HG03469 (cell line): ENCODE measurements at regions not wholly inside any gene's neighbourhood (a gene's known extent, or its start where the extent isn't known, plus 50 kb on each side); places are given as distances from the start of the nearest gene placed in this dataset.
A peak's percentile ranks its signal among the peaks of the same experiment; 100 is the strongest.

ENCODE experiments used
- ATAC-seq: cut with Tn5 transposase; IDR thresholded peaks from one replicate; pipeline ENCODE4 v1.9.1; 2021; ENCODE audit warnings: mild to moderate bottlenecking, moderate library complexity, moderate number of reproducible peaks; ENCODE audit not compliant: unreplicated experiment

DNA sequence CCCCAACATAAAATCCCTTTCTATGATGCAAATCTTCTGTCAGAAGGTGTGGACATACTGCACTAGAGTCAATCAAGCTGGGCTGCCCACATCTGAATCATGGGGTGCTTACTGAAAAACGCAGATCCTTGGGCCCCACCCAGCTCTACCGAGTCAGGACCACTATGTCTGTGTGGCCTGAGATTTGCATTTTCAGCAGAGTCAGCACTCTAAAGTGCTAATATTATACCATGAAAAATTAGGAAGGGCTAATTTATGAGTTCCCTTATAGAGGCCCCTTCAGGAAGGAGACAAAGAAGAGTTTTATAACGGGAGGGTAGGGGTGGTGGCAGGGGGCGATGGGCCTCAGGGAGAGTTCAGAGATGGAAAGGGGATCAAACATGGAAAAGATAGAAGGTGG, 163.3 kb upstream of the NABP1 start:
- ATAC-seq, result no peak

DNA sequence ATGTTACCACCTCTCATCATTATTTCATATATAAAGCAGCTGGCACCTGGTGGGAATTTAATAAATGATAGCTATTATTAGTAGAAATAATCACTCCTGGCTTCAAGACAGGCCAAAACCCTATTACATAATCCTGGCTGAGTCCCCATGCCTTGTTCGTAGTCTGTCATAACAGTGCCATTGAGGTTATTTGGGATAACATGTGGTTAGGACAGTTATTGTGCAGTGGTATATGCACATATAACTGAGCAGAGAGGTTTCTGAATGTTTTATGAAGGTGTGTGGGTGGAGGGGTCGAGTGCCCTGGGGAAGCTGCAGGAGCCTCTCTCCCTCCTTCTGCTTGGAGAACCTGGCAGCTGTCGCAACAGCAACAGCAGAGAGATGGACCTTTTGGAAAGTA, 162.4 kb upstream of the NABP1 start:
- no peak for ATAC-seq

DNA sequence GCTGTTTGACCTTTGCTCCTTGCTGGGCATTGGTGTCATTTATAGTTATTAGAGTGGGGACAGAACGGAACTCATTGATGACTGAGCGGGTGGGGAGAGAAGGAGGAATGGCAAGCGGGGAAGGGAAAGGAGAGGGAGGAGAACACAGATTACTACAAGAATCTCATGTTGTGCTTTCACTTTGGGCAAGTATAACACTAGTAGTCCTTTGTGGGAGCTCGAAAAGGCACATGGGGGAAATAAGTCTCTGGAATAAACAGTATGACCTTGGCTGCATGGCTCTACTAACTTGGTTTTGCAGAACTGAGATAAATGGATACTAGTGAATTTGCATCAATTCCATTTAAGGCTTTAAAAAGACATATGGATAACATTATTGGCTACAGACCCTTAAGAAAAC, 161.7 kb upstream of the NABP1 start:
- no peak for ATAC-seq

DNA sequence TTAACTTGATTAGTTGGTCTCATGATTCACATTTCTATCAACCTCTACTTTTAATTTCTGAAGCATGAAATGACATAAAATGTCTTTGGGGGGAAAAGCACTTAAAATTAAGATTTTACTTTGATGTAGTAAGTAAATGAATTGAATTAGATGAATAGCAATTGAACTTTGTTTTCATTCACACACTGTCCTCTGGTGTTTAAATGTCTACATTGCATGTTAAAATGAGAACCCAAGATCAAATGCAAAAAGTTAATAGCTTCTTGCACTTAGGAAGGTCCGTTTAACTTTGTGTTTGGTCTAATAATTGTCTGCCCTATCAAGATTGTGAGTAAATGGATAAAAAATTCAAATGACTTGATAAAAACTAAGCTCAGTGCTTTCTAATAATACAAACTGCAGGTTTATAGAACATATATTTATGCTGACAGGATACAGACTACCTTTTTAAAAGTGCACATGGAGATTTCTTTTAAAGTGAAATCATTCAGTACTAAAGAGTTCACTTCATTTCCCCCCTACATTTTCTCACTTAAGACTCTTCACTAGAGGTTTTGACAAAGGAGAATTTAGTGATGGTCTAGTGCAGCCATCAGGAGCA, 156.2 kb upstream of the NABP1 start:
- ATAC-seq, result no peak

DNA sequence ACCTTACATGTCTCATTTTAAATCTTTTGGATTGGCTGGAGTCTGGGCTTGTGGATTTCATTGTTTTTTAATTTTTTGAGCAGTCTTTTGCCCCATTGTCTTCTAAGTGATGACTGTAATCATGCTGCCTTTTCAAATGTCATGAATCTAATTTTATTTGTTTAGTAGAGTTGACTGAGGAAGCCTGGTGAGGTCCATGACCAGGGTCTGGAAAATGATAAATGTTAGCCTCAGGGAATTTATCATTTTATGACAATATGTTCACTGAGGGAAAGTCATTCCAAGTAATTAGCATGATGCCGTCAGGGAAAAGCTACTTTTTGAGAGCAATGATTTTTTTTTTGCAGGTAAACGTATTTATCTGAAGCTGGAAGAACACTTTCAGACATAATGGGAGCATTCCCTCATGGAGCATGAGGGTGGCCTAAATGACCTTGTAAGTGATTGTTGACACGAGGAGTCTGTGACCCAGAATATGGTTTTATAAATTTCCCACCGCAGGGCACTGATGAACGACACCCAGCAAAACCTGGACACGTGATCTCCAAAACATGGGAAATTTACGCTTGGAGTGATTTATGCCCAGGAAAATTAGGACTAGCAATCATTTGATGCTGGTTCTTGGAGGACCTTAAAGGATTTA, 155.3 kb upstream of the NABP1 start:
- ATAC-seq, result no peak

DNA sequence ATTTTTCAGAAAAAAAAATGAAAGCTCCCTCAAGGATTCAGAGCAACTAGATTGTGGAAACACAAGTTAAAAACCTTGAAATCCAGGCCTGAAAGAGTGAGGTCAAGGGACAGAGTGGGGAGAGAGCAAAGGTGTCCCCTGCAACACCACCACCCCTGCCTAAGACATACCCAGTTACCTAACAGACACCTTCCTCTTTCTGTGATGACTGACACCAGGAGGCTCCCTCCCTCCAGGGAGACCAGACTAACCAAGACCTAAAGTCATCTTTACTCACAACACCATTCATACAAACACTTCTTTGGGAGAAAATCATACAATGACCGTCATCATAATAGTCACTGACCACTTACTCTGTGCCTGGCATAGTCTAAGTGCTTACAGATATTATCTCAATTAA, 151.8 kb upstream of the NABP1 start:
- ATAC-seq, result no peak

DNA sequence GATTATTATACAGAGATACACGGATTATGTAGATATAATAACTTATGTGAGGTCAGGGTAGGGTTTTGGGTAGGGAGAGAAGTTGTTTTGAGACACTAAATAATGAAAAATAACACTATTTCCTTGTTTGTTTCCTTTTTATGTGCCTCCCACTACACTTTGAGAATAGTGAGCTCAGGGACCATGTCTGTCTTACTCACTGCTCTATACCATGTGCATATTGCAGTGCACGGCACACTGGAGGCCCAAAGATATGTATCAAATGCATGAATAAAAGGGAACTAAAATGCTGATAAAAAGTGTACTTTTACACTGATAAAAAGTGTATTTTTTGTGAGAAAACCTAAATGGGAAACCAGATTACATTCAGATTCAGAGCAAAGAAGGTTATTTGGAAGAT, 151.4 kb upstream of the NABP1 start:
- no peak for ATAC-seq

DNA sequence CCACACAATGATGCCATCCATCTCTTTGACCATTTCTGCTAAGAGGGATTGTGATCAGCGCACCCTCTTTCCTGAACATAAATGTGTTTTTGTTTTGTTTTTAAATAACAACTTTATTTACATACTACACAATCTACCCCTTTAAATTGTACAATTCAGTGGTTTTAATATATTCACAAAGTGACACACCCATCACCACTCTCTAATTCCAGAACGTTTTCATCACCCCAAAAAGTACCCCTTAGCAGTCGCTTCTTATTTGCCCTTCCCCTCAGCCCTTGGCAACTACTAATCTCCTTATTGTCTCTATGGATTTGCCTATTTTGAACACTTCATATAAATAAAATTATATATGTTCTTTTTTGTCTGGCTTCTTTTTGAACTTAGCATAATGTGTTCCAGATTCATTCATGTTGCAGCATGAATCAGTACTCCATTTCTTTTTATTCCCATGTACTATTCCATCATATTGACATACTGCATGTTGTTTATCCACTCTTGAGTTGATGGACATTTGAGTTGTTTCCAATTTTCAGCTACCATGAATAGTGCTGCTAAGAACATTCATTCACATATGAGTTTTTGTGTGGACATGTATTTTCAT, 150.9 kb upstream of the NABP1 start:
- ATAC-seq, result no peak

DNA sequence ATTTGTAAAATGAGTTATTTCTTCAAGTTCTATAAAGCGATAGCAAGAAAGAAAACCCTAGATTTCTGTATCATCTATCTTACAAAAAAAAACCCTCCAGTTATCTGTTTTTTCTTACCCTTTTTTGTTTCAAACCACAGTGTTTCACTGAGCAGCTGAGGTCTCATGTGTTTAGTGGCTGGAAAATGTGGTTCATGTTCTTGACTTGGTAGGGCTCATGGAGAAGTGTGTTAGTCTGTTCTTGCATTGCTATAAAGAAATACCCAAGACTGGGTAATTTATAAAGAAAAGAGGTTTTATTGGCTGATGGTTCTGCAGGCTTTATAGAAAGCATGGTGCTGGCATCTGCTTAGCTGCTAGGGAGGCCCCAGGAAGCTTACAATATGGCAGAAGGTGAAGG, 147.3 kb upstream of the NABP1 start:
- no peak for ATAC-seq

DNA sequence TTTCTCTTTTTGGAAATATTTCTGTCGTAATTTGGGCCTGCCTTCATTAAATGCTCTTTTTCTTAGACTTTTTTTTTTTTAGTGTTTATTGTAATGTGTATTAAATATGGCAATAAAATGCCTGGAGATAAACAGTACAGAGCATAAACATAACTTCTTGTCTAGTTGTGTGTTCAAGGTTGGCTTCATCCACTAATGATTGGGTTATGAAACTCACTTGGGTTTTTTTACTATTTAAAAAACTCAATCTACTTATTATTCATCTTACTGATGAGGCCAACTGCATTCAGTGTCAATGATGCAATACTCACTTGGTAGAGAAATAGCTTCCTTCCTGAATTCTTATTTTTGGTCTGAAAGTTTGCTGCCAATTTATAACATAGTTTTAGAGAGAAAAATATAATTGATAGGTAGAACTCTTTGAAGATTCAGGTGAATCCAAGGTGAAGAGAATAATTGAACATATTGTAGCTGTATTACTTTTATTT, 144.2 kb upstream of the NABP1 start:
- no peak for ATAC-seq

DNA sequence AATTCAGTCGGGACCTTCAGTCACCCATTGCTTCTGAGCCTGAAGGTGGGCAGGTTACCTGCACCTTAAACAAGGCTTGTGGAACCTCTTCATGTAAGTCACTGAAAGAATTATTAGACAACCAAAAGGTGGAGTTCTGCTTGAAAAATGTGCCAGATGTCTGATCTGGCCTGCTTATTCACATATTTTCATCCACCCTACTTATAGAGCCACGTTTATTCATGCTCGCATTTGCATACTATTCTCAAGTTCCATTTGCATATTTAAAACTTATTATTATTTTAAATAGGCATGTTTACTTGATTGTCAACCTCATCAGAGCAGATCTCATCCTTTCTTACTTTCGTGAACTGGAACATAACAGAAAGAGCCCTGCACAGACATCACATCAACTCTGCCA, 140.0 kb upstream of the NABP1 start:
- ATAC-seq, result no peak

DNA sequence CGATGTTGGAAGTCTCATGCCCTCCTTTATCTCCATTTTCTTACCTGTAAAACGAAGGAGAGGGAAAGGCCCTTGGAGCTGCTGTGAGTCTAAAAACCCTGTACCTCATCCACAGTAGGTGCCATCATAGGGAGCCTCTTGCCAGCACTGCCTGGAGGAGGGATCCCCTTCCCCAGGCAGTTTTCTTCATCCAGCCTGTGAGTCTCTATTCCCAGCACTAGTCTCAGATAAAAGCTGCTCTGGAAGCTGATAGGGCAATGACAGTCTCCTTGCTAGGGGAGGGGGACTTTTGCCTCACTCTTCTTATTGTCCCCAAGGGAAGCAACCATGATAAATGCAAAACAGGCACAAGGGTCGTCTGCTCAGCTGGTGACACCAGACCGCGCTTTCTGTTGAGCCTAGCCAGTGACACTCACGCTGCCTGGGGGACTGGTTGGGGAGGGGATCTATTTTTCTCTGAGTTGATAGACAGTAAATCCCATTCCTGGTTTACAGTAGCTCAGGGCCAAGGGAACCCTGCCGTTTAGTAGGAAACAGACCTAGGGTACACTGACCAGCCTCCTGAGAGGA, 139.5 kb upstream of the NABP1 start:
- ATAC-seq, result no peak

DNA sequence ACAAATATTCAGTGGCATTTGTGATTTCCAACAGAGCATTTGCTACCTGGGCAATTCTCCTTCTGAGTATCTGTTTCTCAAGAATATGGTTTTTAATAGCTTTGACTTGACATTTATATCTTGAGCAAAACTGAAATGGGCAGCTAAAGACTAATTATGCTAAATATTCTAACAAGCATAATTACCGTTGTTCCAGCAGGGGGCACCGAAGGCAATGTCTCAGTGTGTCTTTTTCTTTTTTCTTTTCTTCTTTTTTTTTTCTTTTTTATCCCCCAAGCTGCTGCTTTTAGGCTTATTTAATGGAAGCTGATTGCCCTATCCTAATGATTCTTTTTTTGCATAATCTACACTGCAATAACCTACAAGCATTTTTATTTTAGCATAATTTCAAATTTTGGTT, 138.9 kb upstream of the NABP1 start:
- no peak for ATAC-seq

DNA sequence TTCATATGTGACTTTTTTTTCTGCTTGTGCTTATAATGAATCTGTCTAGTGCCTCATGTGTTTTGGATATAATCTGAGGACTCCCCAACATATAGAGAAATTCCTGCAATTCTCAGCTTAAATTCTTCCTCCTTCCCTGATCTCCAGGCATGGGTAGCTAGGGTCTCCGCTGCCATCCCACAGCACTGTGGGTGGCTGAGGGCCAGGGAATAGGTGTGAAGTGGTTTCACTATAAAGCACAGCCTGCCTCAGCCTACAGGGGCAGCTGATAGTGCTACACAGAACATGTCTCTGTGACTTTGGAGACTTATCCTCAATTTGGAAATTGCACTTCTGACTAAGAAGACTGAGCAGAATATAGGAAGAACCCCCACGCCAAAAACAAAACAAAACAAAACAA, 137.3 kb upstream of the NABP1 start:
- no peak for ATAC-seq

DNA sequence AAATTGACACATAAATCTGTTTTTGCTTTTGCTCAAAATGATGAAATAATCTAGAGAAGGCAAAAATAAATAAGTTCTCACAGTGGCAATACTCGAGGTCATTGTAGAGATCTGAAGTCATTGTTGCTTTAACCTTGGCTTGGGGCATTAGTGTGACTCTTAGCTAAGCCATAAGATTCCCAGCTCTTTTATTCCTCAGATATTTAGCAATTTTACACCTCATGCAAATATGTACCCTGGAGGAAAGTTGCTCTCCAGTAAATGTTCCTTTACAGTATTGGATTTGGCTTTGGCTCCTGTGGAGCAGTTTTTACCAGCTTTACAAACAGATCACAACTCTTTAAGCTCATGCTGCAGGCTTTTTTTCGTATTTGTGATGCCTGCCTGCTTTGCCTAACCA, 134.2 kb upstream of the NABP1 start:
- ATAC-seq, result no peak

DNA sequence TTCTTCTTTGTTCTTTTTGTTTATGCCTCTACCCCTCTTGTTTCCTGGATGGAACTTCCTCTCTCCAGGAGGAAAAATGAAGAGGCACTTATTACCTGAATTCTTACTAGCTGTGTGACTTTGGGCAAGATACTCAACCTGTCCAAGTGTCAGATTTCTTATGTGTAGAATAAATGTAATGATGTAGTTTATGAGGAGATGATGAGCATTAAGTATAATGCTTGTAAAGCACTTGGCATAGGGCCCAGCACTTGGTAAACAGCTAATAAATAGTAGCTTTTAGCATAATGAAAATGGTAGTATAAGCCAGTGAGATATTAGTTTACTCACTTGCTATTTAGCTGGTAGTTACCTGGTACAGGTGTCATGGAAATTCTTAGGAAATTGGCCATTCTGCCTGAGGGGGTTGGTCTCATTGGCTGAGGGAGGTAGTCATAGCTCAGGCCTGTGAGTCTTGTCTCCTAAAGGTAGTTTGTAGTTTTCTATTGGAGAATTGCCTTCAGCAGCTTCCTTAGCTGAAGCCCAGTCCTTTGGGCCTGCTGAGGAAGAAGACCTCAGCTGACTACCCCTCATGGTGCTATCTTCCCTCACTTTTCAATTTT, 133.4 kb upstream of the NABP1 start:
- no peak for ATAC-seq

DNA sequence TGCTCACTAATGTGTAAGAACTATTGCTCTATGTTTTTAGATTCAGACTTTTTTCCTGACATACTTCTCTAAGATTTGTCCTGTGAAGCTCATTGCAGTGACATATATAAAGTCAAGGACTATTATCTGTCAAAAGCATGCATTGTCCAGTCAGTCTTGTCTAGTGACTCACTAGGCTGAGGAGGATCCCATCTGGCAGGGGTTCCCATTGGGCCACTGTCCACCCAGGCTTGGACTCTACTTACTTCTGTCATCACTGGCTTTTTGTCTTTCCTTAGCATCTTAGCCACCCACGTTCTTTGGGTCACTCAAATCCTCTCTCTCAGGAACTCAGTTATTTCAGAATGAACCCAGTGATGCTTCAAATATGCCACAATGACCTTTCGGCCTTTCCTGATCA, 132.6 kb upstream of the NABP1 start:
- ATAC-seq, result no peak

DNA sequence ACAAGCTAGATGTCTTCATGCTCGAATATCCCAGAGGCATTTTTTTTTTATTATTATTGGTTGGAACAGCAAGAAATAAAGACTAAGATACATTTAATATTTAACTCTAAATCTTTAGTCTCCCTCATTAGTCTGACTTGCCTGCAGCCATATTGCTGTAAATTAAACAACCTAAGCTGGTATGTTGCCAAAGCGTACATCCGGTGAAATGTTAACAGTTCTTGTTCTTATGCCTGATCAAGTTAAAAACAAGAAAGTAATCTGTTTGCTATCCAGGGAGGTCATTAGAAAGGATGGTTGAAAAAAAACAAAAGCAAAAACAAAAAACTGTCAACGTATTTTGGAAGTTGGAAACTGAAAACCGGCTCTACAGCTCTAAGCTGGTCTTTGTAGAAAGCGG, 125.9 kb upstream of the NABP1 start:
- ATAC-seq, result no peak

DNA sequence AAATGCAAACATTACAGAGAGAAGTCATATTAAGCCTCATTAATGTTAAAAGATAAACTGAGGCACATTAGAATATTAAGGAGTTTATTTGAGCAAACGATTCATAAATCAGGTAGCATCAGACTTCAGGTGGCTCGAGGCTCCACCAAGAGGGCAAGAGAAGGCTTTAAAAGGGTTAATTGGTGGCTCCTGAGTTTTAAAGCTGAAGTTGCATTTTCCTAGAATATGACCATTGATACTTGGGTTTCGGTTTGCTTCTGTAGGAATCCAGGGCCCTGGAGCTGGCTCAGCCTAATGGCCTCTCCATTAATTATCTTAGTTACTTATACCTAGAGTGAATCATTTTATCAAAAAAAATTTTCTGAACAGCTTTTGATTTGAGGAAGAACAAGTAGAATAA, 123.7 kb upstream of the NABP1 start:
- ATAC-seq, result no peak

DNA sequence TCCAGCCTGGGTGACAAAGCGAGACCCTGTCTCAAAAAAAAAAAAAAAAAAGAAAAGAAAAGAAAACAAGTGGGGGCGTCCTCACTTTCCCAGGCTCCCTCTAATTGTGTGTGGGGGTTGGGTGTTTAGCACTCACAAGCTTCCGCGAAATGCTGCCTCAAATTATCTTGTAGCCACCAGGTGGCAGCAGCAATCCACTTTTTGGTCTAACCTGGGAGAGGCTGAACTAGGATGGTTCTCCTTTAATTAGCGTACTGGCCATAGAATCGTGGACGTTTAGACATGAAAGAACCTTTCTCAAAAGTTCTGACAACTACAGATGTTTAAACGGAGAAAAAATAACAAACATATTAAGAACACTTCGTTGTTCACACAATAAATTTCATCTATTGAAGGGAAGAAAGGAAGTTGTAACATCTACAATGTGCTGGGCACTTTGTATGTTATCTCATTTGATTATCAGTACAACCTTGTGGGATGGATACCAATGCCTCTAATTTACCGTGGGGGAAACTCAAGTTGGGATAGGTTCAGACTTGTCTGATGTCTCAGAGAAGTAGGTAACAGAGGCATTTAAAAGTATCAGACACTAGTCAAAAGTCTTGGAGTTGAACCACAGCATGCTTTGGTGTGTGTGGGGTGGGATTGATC, 122.7 kb upstream of the NABP1 start:
- ATAC-seq, result peak; percentile 91

DNA sequence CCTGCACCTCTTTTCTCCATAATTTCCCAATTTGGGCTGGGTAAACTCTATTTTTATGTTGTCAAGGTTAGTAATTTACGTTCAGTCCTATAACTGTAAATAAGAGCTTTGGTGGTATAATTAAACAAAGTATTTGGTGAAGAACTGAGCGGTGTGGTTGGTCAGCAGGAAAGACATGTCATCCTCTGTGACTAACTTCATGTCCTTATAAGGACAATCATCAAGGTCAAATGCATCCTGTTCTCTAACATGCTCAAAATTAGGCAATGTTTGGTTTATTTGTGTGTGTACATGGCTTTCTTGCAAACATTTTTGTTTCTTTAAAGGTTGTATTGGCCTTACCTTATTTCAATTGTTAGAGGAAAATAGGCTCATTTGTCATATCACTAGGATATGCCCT, 121.5 kb upstream of the NABP1 start:
- no peak for ATAC-seq
